Stimulated activated CD4-positive, alpha-beta T cell treated with anti-CD3 and anti-CD28 coated beads, TNF-alpha, amount 100 ng/mL, for 1 hour (primary cell): ENCODE measurements at regions not wholly inside any gene's neighbourhood (a gene's known extent, or its start where the extent isn't known, plus 50 kb on each side); places are given as distances from the start of the nearest gene placed in this dataset.

Experiments used
- DNase-seq, 3 donors: peaks; one replicate each; pipeline ENCODE4 v3.0.0-alpha.2; 2020; ENCODE audit warnings: low read depth in 3 of 3, low spot score in 1 of 3

- DNase-seq, result no peak
Observed at GRCh38 chr10:3361640-3362039, 189.1 kb upstream of the PITRM1 start.

- DNase-seq, result no peak
Observed at GRCh38 chr10:3357737-3358136, 185.2 kb upstream of the PITRM1 start.

GRCh38 chr10:3355536-3355935, 183.0 kb upstream of the PITRM1 start:
- DNase-seq, result no peak

- no peak for DNase-seq
Observed at GRCh38 chr10:3354174-3354900, 181.8 kb upstream of the PITRM1 start.

GRCh38 chr10:3353235-3353634, 180.7 kb upstream of the PITRM1 start:
- no peak for DNase-seq

GRCh38 chr10:3350617-3351258, 178.2 kb upstream of the PITRM1 start:
- no peak for DNase-seq

- DNase-seq, result no peak
Observed at GRCh38 chr10:3350205-3350604, 177.6 kb upstream of the PITRM1 start.

- no peak for DNase-seq
Observed at GRCh38 chr10:3348564-3348963, 176.0 kb upstream of the PITRM1 start.

GRCh38 chr10:3347413-3348182, 175.0 kb upstream of the PITRM1 start:
- DNase-seq, result no peak

GRCh38 chr10:3346851-3347250, 174.3 kb upstream of the PITRM1 start:
- no peak for DNase-seq

GRCh38 chr10:3342771-3343170, 170.2 kb upstream of the PITRM1 start:
- no peak for DNase-seq

GRCh38 chr10:3340127-3340730, 167.6 kb upstream of the PITRM1 start:
- no peak for DNase-seq

GRCh38 chr10:3339531-3339950, 167.0 kb upstream of the PITRM1 start:
- no peak for DNase-seq

- no peak for DNase-seq
Observed at GRCh38 chr10:3339121-3339520, 166.5 kb upstream of the PITRM1 start.

GRCh38 chr10:3337741-3338140, 165.2 kb upstream of the PITRM1 start:
- no peak for DNase-seq

- no peak for DNase-seq
Observed at GRCh38 chr10:3336673-3337293, 164.2 kb upstream of the PITRM1 start.

GRCh38 chr10:3333426-3333825, 160.8 kb upstream of the PITRM1 start:
- DNase-seq, result no peak

GRCh38 chr10:3331690-3332230, 159.2 kb upstream of the PITRM1 start:
- no peak for DNase-seq

- no peak for DNase-seq
Observed at GRCh38 chr10:3331187-3331586, 158.6 kb upstream of the PITRM1 start.

GRCh38 chr10:3330663-3331062, 158.1 kb upstream of the PITRM1 start:
- DNase-seq, result no peak
